CD4-positive, alpha-beta T cell treated with Interleukin-15 for 1 hour (primary cell): ENCODE measurements at regions not wholly inside any gene's neighbourhood (a gene's known extent, or its start where the extent isn't known, plus 50 kb on each side); places are given as distances from the start of the nearest gene placed in this dataset.

Source experiments
- DNase-seq: peaks from one replicate; pipeline ENCODE4 v3.0.0-alpha.2; 2020

- DNase-seq = no peak
These were observed 364.1 kb upstream of the SFSWAP start for GRCh38 chr12:131346555-131347344.

DNA sequence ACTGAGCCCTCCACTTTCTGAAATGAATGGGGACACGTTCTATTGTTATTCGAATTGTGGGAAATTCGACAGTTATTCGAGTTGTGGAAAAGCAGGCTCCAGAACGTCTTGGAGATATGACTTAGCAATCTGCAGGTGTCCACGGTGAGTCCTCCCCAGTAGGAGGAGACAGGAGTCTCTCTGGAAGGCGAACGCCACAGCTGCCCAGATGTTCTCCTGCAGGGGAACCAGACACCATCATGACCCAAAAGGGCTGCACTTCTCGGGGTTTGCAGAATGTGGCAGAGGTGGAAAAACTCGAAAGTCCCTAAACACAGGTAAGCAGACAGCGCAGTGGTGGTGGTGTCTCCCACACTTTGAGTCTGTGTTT is 363.6 kb upstream of the SFSWAP start:
- no peak for DNase-seq

DNA sequence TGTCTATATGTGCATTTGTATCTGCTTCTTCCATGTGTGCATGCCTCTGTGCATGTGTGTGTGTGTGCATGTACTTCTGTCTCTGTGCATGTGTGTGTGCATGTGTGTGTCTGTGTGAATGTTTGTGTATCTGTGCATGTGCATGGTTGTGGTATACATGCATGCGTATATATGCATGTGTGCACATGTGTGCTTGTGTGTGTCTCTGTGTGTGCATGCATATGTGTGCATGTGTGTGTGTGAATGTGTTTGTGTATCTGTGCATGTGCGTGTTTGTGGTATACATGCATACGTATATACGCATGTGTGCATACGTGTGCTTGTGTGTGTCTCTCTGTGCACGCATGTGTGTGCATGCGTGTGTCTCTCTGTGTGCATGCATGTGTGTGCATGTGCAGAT is 363.2 kb upstream of the SFSWAP start:
- no peak for DNase-seq

GRCh38 chr12:131348231-131348630 is 362.7 kb upstream of the SFSWAP start:
- DNase-seq = no peak

- DNase-seq = no peak
These were observed 362.2 kb upstream of the SFSWAP start for GRCh38 chr12:131348646-131349045.

DNA sequence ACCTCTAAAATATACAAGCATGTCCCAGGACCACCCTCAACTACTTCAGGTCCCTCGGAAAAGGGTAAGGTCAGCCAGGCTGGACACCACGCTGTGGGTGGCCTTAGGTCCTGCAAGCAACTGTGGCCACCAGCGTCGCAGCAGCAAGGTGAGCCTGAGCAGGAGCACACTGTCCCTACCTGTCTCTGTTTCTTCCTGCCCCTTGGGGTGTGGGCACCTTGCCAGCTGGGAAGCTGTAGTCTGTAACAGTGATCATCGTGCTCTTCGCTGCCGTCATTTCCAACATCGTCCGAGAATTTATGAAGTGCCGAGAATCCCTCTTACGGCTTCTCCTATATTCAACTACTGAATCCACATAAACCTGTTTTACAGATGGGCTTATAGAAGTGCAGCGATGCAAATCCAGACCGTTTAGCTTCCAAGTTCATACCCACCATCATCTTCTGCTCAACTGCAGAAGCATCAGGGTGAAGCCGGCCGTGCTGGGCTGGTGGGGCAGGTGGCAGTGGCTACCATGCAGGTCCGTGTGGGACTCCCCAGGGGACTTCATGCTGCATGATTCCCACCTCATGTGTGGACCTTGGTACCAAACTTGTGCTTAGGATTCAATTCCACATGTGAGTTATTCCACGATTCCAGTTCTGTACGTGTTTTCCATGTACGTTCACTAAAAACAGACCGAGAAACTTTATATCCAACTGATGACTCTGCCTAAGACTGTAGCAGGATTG is 361.3 kb upstream of the SFSWAP start:
- no peak for DNase-seq

GRCh38 chr12:131350943-131351318 is 360.0 kb upstream of the SFSWAP start:
- DNase-seq = no peak

DNA sequence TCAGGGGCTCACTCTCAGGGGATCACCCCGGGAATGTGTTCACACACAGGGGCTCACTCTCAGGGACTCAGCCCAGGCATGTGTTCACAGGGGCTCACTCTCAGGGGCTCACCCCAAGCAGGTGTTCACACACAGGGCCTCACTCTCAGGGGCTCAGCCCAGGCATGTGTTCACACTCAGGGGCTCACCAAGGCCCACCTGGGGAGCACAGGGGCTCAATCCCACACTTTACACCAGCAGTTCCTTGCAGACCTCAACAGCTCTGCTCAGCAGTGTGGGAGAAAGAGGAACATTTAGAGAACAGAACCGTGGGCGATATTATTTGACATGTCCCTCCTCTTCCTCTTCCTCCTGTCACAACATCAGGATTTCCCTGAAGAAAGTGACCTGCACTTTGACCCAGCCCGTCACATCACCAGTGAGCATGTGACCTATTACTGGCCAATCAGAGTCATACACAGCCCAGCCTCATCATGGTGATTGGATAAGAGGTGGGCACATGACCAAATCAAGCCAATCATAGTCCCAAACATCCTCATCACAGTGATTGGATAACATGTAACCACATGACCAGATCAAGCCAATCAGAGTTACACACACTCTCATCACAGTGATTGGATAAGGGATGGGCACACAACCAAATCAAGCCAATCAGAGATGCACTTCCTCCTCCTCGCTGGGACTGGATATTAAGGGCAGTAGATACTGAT is 359.4 kb upstream of the SFSWAP start:
- no peak for DNase-seq

DNA sequence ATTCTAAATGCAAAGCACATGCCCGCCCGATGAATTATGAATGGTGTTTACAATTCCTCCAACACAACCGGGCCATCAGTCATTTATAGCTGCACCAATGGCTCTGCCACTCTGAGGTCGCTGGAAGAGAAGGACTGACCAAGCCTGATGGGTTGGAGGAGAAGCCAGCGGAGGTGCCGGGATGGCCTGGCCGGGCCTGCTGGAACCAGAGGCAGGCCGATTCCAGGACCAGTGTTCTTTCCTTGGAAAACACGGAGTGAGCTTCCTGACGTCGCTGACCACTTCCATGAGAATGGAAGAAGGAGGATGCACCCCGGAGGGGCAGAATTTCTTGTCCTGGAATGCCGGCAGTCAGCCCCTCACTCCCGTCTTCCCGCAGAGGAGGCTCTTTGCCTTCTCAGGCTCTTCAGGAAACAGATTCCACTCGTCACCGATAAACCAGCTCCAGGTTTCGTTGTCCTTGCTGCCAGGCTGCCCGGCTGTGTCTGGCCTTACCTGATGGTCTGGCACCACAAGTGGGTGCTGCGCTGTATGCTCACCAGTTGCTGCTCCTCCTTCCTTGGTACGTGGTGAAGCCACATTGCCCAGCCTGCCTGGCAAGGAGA is 358.5 kb upstream of the SFSWAP start:
- DNase-seq = no peak

GRCh38 chr12:131353376-131353775 is 357.5 kb upstream of the SFSWAP start:
- DNase-seq = no peak

DNA sequence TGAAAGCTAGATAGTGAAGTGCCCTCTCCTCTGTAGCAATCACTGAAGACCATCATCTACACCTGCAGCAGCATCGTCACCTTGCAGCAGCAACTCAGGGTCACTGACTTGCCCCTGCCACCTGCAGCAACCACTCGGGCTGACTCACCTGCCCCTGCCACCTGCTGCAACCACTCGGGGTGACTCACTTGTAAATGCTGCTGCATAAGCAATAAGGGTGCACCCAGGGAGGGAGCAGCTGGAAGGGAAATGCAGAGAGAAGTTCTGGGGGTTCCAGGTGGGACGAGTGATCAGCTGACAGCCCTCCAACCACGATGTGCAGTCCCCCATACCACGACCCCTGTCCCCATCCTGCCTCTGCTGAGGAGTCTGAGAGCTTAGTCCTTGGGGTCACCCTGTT is 357.1 kb upstream of the SFSWAP start:
- DNase-seq = no peak

GRCh38 chr12:131355361-131356245 is 355.3 kb upstream of the SFSWAP start:
- DNase-seq = no peak

DNA sequence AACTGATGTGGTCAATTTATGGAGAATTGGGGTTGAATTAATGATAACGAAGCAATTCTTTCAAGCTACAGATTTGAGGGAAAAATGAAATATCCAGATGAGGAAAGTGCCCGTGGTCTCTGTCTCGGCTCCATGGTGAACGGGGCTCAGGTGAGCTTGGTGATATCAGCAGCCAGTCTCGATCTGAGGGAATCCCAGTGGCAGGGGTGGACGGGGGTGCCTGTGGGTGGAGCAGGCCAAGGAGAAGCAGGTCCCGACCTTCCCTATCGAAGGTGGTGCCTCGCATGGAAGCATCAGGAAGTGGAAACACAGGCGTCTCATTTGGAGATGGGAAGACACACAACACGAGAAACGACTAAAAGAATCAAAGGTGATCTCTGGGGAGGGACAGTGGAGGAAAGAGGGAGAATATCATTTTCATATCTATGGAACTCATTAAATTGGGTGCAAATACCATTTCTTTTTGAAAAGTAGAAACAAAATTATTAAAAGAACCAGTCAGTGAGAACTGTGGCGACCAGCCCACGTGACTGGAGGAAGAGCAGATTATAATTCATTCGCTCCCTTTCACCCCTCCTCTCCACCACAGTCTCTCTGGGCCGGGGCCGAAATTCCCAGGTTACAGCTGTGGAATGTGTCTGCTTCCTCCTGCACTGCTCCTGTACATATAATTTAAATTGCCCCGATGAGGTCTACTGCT is 354.3 kb upstream of the SFSWAP start:
- DNase-seq = no peak

DNA sequence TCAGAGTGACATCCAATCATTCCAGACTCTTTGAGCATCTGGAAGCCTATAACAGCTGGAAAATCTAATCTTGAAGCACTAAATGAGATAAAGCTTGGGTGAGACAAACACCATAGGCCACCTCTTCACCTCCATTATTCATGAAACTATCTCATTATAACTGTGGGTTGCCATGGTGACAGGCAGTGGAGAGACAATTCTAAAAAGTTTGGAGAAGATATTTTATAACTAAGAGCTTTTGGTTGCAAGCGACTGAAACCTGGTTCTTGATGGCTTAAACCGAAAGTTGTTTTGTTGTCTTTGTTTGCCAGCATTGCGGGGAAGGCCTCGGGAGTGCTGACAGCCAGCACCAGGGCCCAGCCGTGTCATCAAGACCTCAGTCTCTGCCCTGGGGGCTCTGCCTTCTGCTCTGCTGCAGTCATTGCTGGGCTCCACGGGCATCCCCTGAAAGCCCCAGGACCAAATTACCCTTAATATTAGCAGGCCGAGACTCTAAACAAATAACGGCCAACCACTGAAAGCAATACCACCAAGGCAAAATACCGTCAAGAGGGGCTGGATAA is 353.6 kb upstream of the SFSWAP start:
- no peak for DNase-seq

DNA sequence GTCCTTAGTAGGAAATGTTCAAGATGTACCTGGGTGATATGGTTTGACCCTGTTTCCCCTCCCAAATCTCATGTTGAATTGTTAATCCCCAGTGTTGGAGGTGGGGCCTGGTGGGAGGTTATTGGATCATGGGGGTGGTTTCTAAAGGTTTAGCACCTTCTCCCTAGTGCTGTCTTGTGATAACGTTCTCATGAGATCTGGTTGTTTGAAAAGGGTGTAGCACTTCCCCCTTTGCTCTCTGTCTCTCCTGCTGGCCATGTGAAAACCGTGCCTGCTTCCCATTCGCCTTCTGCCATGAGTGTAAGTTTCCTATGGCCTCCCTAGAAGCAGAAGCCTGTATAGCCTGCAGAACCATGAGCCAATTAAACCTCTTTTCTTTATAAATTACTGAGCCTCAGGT is 353.0 kb upstream of the SFSWAP start:
- DNase-seq = no peak

DNA sequence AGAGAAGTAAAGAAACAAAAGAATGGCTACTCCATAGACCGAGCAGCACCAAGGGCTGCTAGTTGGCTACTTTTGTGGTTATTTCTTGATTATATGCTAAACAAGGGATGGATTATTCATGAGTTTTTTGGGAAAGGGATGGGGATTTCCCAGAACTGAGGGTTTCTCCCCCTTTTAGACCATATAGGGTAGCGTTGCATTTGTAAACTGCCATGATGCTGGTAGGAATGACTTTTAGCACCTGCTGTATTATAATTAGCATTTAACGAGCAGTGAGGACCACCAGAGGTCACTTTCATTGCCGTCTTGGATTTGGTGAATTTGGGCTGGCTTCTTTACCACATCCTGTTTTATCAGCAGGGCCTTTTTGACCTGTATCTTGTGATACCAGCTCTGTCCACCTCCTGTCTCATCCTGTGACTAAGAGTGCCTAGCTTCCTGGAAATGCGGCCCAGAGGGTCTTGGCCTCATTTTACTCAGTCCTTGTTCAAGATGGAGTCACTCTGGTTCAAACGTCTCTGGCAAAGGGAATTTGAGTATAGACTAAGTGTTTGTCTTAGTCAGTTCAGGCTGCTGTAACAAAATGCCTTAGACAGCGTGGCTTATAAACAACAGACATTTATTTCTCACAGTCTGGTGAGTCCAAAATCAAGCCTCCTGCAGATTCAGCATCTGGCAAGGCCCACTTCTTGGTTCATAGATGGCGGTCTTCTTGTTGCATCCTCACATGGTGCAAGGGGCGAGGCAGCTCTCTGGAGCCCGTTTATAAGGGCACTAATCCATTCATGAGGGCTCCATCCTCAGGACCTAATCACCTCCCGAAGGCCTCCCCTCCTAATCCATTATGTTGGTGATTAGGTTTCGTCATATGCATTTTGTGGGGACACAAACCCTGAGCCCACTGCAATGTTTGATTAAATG is 348.3 kb upstream of the SFSWAP start:
- DNase-seq = no peak

DNA sequence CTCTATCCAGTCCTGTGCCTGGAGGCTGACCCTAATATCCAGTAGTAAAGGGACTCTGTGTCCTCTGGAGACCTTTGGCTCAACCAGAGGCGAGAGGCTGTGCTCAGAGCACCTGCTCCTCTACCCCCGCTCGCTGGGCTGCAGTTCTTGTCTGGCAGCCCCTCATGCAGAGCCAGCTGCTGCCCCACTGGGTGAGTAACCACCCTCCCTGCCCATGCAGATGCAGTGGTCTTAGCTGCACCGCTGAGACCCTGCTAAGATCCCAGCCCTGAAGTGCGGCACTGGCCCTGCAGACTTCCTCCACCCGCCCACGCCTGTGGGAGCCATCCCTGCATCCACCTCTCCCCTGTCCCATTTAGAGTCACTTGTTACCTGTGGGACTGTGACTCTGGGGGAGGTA is 347.5 kb upstream of the SFSWAP start:
- no peak for DNase-seq

- DNase-seq = no peak
These were observed 346.9 kb upstream of the SFSWAP start for GRCh38 chr12:131363841-131364495.

DNA sequence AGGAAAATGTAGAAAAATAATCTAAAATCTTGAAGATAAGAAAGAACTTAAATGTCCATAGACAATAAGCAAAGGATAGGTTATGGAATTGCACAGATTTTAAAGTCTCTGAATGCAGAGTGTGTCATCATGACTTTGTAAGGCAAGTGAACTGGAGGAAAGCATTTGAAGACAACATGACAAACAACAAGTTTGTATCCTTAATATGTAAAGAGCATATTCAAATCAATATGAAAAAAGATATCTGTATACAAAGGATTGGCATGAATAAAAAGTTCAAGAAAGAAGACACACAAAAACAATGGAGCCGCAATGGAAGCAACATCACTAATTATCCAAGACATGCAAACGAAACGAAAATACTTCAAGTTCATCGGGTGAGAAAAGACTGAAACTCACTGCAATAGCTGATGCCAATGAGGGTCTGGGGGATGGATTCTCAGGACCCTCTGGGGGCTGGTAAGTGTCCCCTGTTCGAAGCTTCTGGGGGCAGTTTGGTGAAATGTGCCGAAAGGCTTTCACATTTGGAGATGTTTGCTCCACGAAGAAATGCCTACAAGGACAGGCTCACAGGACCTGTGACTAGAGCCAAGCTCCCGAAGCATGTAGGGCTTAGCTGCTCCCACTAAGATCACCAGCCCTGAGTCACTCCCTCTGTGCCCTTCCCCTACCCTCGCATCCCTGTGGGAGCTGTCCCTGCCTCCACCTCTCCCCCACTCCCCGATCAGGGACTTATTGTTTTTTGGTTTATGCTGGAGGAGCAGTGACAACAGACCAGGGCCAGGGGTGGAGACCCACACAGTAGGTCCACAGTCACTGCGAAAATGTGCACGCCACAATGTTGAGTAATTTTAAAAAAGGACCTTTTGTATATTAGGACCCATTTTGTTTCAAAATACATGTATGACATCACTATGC is 345.7 kb upstream of the SFSWAP start:
- DNase-seq = no peak
